Endothelial cell of umbilical vein (primary cell): ENCODE measurements at regions not wholly inside any gene's neighbourhood (a gene's known extent, or its start where the extent isn't known, plus 50 kb on each side); places are given as distances from the start of the nearest gene placed in this dataset.

Source experiments
- BruUV-seq: library from RNA; stranded (reverse); fragments of 400-500 nt; replicated peaks from 2 replicates; lab custom pipeline; 2021; lab: Mats Ljungman, UMichigan
- CTCF ChIA-PET: fragments of 300-600, 350-600 bp; sonication (Branson Sonifier 250); formaldehyde crosslinking; loops from one replicate; lab custom pipeline; 2021; ENCODE audit warnings: antibody characterized with exemption, inconsistent platforms; lab: Charles Lee
- POLR2A ChIA-PET: fragments of 300-600, 350-600 bp; sonication (Branson Sonifier 250); formaldehyde crosslinking; loops from one replicate; lab custom pipeline; 2021; ENCODE audit warnings: antibody characterized with exemption, inconsistent platforms; lab: Charles Lee
- DNase-seq: peaks from one replicate; pipeline ENCODE4 v3.0.0-alpha.2; 2011; ENCODE audit warnings: low read depth, low spot score
- FAIRE-seq: peaks from 2 replicates; lab custom pipeline; 2011; peaks lifted over from hg19 to GRCh38; lab: Jason Lieb, UNC
- H2AFZ ChIP-seq: 2 replicates; pipeline ENCODE4 v1.6.0; 2012; ENCODE audit warnings: low read depth, low read length, control low read depth, inconsistent platforms
- H3K27ac ChIP-seq: 2 replicates; pipeline ENCODE4 v1.5.1; 2011; ENCODE audit warnings: low read depth, mild to moderate bottlenecking, control low read depth, low read length, moderate library complexity; ENCODE audit not compliant: insufficient read depth
- H3K27me3 ChIP-seq, 2 experiments: 2 replicates each; pipeline versions ENCODE4 v1.6.0 to v1.6.1; 2011; ENCODE audit warnings: low read length in 2 of 2, mixed read lengths in 1 of 2; ENCODE audit not compliant: control insufficient read depth in 2 of 2, insufficient read depth in 2 of 2
- H3K36me3 ChIP-seq, 2 experiments: 2 replicates in 1 of 2; 3 replicates in 1 of 2; pipeline ENCODE4 v1.5.1; 2011; ENCODE audit warnings: low read length in 2 of 2, mild to moderate bottlenecking in 1 of 2, moderate library complexity in 1 of 2; ENCODE audit not compliant: control insufficient read depth in 2 of 2, insufficient read depth in 2 of 2; ENCODE audit errors: extremely low read depth in 1 of 2
- H3K4me1 ChIP-seq: 3 replicates; pipeline ENCODE4 v1.5.1; 2011; ENCODE audit warnings: mild to moderate bottlenecking, low read length; ENCODE audit not compliant: control insufficient read depth, insufficient read depth; ENCODE audit errors: extremely low read depth
- H3K4me2 ChIP-seq: 2 replicates; pipeline ENCODE4 v1.6.1; 2011; ENCODE audit warnings: low read length, control low read depth, mixed read lengths; ENCODE audit not compliant: insufficient read depth
- H3K4me3 ChIP-seq, 3 experiments: fragments of 200-600 bp in 1 of 3; sonication (generic), shearing (Covaris generic) in 1 of 3; replicated peaks in 1 of 3; 2 replicates each; pipeline ENCODE4 v1.5.1; 2011 to 2016; ENCODE audit warnings: control low read depth in 3 of 3, low read length in 3 of 3, mild to moderate bottlenecking in 2 of 3, inconsistent platforms in 1 of 3, low read depth in 1 of 3, moderate library complexity in 1 of 3; ENCODE audit not compliant: insufficient read depth in 1 of 3
- H3K79me2 ChIP-seq: 2 replicates; pipeline ENCODE4 v1.6.0; 2012; ENCODE audit warnings: low read length, inconsistent platforms; ENCODE audit not compliant: control insufficient read depth, insufficient read depth
- H3K9ac ChIP-seq: replicated peaks from 2 replicates; pipeline ENCODE3; 2011; ENCODE audit warnings: low read length, control low read depth; ENCODE audit not compliant: insufficient read depth; ENCODE audit errors: extremely low read depth
- H3K9me1 ChIP-seq: replicated peaks from 3 replicates; pipeline ENCODE4 v1.6.0; 2011; ENCODE audit warnings: mild to moderate bottlenecking, low read length; ENCODE audit not compliant: control insufficient read depth, insufficient read depth; ENCODE audit errors: extremely low read depth
- H3K9me3 ChIP-seq: replicated peaks from 2 replicates; pipeline ENCODE4 v1.5.1; 2012; ENCODE audit warnings: low read length, inconsistent platforms; ENCODE audit not compliant: control insufficient read depth, insufficient read depth
- H4K20me1 ChIP-seq: replicated peaks from 2 replicates; pipeline ENCODE3; 2011; ENCODE audit warnings: mild to moderate bottlenecking, low read length; ENCODE audit not compliant: control insufficient read depth, insufficient read depth; ENCODE audit errors: extremely low read depth
- EZH2 ChIP-seq: IDR thresholded peaks from 2 replicates; pipeline ENCODE4 v1.6.1; 2012; ENCODE audit warnings: borderline replicate concordance, low read depth, mild to moderate bottlenecking, moderate library complexity, low read length, inconsistent platforms; ENCODE audit not compliant: severe bottlenecking
- FOS ChIP-seq: IDR thresholded peaks from 2 replicates; pipeline ENCODE4 v1.6.1; 2011; ENCODE audit warnings: mild to moderate bottlenecking, low read length, moderate library complexity, borderline replicate concordance; ENCODE audit not compliant: insufficient read depth
- GATA2 ChIP-seq: IDR thresholded peaks from 2 replicates; pipeline ENCODE4 v1.7.0; 2011; ENCODE audit warnings: low read depth, mild to moderate bottlenecking, moderate library complexity, mixed read lengths, low read length; ENCODE audit not compliant: insufficient read length, insufficient read depth
- JUN ChIP-seq: IDR thresholded peaks from 2 replicates; pipeline ENCODE4 v1.6.1; 2011; ENCODE audit warnings: borderline replicate concordance, low read depth; ENCODE audit not compliant: insufficient read length, insufficient read depth
- MYC ChIP-seq: IDR thresholded peaks from one replicate; pipeline ENCODE4 v1.6.1; 2011; ENCODE audit warnings: mild to moderate bottlenecking, low read depth, low read length
- POLR2A ChIP-seq: IDR thresholded peaks from 2 replicates; pipeline ENCODE4 v1.6.1; 2012; ENCODE audit warnings: low read depth, mild to moderate bottlenecking, control low read depth, low read length
- POLR2AphosphoS5 ChIP-seq: IDR thresholded peaks from 2 replicates; pipeline ENCODE4 v1.6.1; 2012; ENCODE audit warnings: low read depth, mild to moderate bottlenecking, control low read depth, low read length, moderate library complexity; ENCODE audit not compliant: insufficient read depth
- dilution Hi-C: fragments of 300-500 bp; cut with MboI; formaldehyde crosslinking; loops from one replicate; pipeline ENCODE4 v1.15.0; 2019; ENCODE audit warnings: low sequenced_read_pairs; ENCODE audit not compliant: extremely low pct_ligation_motif_present
- intact Hi-C: fragments of 100-400 bp; cut with micrococcal nuclease; formaldehyde crosslinking; loops from one replicate; pipeline ENCODE4 v1.10.0; 2022
- TF ChIP-seq, protein P1 (sequence below), 2 donors: IDR thresholded peaks; 1 replicate in 1 of 2; 2 replicates in 1 of 2; pipeline ENCODE4 v1.5.1; 2011; ENCODE audit warnings: low read length in 2 of 2, mild to moderate bottlenecking in 2 of 2, moderate library complexity in 2 of 2, control low read depth in 1 of 2, inconsistent platforms in 1 of 2, low read depth in 1 of 2; ENCODE audit not compliant: insufficient read depth in 1 of 2; ENCODE audit errors: extremely low read depth in 1 of 2
- TF ChIP-seq, protein P2 (sequence below): IDR thresholded peaks from 2 replicates; pipeline ENCODE4 v1.6.1; 2011; ENCODE audit not compliant: insufficient read depth, insufficient read length

DNA sequence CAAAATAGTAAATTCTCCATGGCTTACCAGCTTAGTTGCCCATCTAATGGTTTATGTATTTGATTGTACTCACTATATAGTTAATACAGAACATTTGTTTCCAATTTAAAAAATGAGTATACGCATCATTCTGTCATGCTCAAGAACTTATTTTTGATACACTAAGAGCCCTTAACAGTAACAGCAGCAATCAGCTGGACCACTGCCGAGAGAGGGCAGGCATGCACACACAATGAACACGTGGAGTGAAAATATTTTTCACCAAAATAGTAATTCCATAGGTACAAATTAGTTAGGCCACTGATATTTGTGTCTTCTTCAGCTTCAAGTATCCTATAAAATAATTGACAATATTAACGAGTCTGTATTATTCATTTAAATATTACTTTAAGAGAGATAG lies 109.9 kb downstream of the KLF12 start:
- Histone ChIP-seq H3K27me3 (no peaks in the 10 kb centered on the region), H3K4me1 (peaks cover 7% of the 10 kb centered on the region), H3K4me3 (no peak overlapping the region), H3K79me2 (peaks cover 4% of the 10 kb centered on the region), H3K36me3 (no peaks in the 10 kb centered on the region), H3K4me2 (no peak overlapping the region), H3K9me1 (no peaks in the 10 kb centered on the region), H4K20me1 (no peaks in the 10 kb centered on the region), H2AFZ (no peak overlapping the region), H3K9me3 (no peaks in the 10 kb centered on the region), H3K27ac (no peak overlapping the region), H3K9ac (no peak overlapping the region)
- DNase-seq, result no peak
- POLR2A ChIA-PET, result no interaction called here
- dilution Hi-C loops (no loop called here), intact Hi-C loops (no loop called here)
- no peak for TF ChIP-seq POLR2AphosphoS5
- no peak for FAIRE-seq
- no TSS peak for BruUV-seq
- CTCF ChIA-PET, result interaction anchor here (1.3 kb wide), 1 partner anchor 263 kb away, joined by 3 read pairs; no protein-coding TSS in a partner anchor

DNA sequence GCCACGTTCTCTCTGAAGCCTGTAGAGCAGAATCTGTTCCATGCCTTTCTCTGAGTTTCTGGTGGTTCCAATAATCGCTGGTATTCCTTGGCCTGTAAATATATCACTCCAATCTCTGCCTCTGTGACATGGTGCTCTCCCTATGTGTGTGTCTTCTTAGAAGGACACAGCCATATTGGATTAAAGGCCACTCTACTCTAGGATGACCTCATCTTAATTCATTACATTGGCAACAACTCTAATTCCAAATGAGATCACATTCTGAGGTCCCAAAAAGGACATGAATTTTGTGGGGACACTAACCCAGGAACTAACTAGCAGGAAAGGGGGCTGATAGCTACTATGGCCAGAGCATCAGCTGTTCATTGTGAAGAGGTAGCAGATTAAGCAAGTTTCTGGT lies 110.7 kb downstream of the KLF12 start:
- intact Hi-C loops, result no loop called here
- Histone ChIP-seq H3K4me1 (peaks cover 7% of the 10 kb centered on the region), H3K4me3 (no peak overlapping the region), H3K9ac (no peak overlapping the region), H3K9me3 (no peaks in the 10 kb centered on the region), H3K4me2 (no peak overlapping the region), H3K79me2 (peaks cover 4% of the 10 kb centered on the region), H3K27me3 (no peaks in the 10 kb centered on the region), H4K20me1 (no peaks in the 10 kb centered on the region), H3K27ac (no peak overlapping the region), H2AFZ (no peak overlapping the region), H3K36me3 (no peaks in the 10 kb centered on the region), H3K9me1 (no peaks in the 10 kb centered on the region)
- ChIA-PET POLR2A (no interaction called here), CTCF (no interaction called here)
- DNase-seq (no peak), FAIRE-seq (no peak)
- no TSS peak for BruUV-seq
- dilution Hi-C loops, result no loop called here
- TF ChIP-seq GATA2 (no peak), JUN (no peak), EZH2 (no peak), POLR2AphosphoS5 (no peak), FOS (no peak), MYC (no peak), POLR2A (no peak)
- TF ChIP-seq, protein P1, sequence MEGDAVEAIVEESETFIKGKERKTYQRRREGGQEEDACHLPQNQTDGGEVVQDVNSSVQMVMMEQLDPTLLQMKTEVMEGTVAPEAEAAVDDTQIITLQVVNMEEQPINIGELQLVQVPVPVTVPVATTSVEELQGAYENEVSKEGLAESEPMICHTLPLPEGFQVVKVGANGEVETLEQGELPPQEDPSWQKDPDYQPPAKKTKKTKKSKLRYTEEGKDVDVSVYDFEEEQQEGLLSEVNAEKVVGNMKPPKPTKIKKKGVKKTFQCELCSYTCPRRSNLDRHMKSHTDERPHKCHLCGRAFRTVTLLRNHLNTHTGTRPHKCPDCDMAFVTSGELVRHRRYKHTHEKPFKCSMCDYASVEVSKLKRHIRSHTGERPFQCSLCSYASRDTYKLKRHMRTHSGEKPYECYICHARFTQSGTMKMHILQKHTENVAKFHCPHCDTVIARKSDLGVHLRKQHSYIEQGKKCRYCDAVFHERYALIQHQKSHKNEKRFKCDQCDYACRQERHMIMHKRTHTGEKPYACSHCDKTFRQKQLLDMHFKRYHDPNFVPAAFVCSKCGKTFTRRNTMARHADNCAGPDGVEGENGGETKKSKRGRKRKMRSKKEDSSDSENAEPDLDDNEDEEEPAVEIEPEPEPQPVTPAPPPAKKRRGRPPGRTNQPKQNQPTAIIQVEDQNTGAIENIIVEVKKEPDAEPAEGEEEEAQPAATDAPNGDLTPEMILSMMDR (IDR thresholded peaks at IDR 0.05; ENCODE audit: extremely low read depth in 1 of 2, insufficient read depth in 1 of 2, low read depth in 1 of 2, low read length in 2 of 2), result no peak
- TF ChIP-seq, protein P2, sequence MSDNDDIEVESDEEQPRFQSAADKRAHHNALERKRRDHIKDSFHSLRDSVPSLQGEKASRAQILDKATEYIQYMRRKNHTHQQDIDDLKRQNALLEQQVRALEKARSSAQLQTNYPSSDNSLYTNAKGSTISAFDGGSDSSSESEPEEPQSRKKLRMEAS, result no peak
